ENCODE measurements at regions not wholly inside any gene's neighbourhood (a gene's known extent, or its start where the extent isn't known, plus 50 kb on each side); places are given as distances from the start of the nearest gene placed in this dataset.

DNA sequence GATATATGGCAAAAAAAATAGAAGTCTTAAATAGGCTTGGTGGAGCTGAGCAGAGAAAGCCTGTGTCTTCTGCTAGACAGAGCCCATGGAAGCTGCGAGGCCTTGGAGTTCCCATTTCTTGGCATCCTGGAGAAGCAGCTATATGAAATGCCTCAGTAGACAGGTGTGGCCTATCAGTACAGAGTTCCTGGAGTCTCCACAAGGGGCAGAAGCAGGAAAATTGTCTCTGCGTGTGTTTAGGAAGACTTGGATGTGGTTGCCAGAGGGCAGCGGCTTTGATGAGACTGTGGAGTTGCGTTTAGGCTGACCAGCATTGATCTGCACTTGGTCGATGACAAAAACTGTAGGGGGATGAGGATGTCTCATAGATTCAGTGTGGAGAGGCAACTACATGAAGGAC, 334.5 kb upstream of the SEL1L start:
- CTCF ChIA-PET = no interaction called here
- Histone ChIP-seq H3K27me3 (ENCODE audit: control insufficient read depth, insufficient read depth, low read length) (no peaks in the 10 kb centered on the region), H3K4me3 (ENCODE audit: low read depth in 2 of 2, low read length in 2 of 2) (no peak overlapping the region), H3K9me3 (ENCODE audit: control insufficient read depth, insufficient read depth, low read depth, low read length) (no peaks in the 10 kb centered on the region), H3K27ac (ENCODE audit: low read length) (no peak overlapping the region), H3K36me3 (ENCODE audit: control insufficient read depth, insufficient read depth, low read length) (no peaks in the 10 kb centered on the region), H3K4me1 (ENCODE audit: control insufficient read depth, insufficient read depth, low read length) (no peaks in the 10 kb centered on the region)
- DNase-seq (ENCODE audit: low read depth, low spot score) (no peak), ATAC-seq (no peak)
- BruUV-seq (replicated peaks) = no TSS peak
- in situ Hi-C loops (cut with HindIII; ENCODE audit: low pct_unique_long_range_greater_than_20kb, low sequenced_read_pairs) = no loop called here
- POLR2A ChIA-PET = interaction anchor here (0.7 kb wide), 1 partner anchor 303 kb away, joined by 6 read pairs; no protein-coding TSS in a partner anchor
- no peak for TF ChIP-seq TCF7L2 (IDR thresholded peaks at IDR 0.05; ENCODE audit: low read depth, low read length)
- TF ChIP-seq SIN3A (IDR thresholded peaks at IDR 0.05; ENCODE audit: borderline replicate concordance, insufficient read depth, low read depth, low read length) = no peak
- intact Hi-C loops (cut with micrococcal nuclease; ENCODE audit: unreplicated experiment) = no loop called here

DNA sequence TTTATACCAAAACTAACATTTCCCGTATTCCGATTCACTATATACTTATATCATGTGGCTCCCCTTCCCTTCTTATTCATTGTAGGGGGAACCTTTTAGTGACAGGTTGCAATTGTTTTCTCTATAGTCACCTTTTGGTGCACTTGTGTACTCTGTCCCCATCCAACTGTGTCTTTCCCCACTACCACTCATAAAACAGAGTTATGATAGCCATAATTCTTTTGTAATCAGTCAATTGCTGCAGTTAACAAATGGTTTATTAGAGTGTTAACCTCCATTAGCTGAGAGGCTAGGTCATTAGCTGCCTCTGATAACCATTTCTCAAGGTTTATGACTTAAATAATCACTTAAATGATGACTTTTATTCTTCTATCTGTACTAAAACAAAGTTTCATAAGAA, 338.1 kb upstream of the SEL1L start:
- POLR2A ChIA-PET = no interaction called here
- no peak for ATAC-seq
- H3K9me3 ChIP-seq (ENCODE audit: control insufficient read depth, insufficient read depth, low read depth, low read length) = no peaks in the 10 kb centered on the region
- H3K27me3 ChIP-seq (ENCODE audit: control insufficient read depth, insufficient read depth, low read length) = no peaks in the 10 kb centered on the region
- BruUV-seq (replicated peaks) = no TSS peak
- H3K4me1 ChIP-seq (ENCODE audit: control insufficient read depth, insufficient read depth, low read length) = no peaks in the 10 kb centered on the region
- no peak overlapping the region for H3K27ac ChIP-seq (ENCODE audit: low read length)
- H3K4me3 ChIP-seq (ENCODE audit: low read depth in 2 of 2, low read length in 2 of 2) = no peak overlapping the region
- no peak for DNase-seq (ENCODE audit: low read depth, low spot score)
- intact Hi-C loops (cut with micrococcal nuclease; ENCODE audit: unreplicated experiment) = no loop called here
- in situ Hi-C loops (cut with HindIII; ENCODE audit: low pct_unique_long_range_greater_than_20kb, low sequenced_read_pairs) = no loop called here
- CTCF ChIA-PET = no interaction called here
- TF ChIP-seq, protein P1, sequence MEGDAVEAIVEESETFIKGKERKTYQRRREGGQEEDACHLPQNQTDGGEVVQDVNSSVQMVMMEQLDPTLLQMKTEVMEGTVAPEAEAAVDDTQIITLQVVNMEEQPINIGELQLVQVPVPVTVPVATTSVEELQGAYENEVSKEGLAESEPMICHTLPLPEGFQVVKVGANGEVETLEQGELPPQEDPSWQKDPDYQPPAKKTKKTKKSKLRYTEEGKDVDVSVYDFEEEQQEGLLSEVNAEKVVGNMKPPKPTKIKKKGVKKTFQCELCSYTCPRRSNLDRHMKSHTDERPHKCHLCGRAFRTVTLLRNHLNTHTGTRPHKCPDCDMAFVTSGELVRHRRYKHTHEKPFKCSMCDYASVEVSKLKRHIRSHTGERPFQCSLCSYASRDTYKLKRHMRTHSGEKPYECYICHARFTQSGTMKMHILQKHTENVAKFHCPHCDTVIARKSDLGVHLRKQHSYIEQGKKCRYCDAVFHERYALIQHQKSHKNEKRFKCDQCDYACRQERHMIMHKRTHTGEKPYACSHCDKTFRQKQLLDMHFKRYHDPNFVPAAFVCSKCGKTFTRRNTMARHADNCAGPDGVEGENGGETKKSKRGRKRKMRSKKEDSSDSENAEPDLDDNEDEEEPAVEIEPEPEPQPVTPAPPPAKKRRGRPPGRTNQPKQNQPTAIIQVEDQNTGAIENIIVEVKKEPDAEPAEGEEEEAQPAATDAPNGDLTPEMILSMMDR (IDR thresholded peaks at IDR 0.05) = no peak
- TF ChIP-seq POLR2AphosphoS5 (IDR thresholded peaks at IDR 0.05; ENCODE audit: low read depth, low read length) = no peak
- TF ChIP-seq, protein P2, sequence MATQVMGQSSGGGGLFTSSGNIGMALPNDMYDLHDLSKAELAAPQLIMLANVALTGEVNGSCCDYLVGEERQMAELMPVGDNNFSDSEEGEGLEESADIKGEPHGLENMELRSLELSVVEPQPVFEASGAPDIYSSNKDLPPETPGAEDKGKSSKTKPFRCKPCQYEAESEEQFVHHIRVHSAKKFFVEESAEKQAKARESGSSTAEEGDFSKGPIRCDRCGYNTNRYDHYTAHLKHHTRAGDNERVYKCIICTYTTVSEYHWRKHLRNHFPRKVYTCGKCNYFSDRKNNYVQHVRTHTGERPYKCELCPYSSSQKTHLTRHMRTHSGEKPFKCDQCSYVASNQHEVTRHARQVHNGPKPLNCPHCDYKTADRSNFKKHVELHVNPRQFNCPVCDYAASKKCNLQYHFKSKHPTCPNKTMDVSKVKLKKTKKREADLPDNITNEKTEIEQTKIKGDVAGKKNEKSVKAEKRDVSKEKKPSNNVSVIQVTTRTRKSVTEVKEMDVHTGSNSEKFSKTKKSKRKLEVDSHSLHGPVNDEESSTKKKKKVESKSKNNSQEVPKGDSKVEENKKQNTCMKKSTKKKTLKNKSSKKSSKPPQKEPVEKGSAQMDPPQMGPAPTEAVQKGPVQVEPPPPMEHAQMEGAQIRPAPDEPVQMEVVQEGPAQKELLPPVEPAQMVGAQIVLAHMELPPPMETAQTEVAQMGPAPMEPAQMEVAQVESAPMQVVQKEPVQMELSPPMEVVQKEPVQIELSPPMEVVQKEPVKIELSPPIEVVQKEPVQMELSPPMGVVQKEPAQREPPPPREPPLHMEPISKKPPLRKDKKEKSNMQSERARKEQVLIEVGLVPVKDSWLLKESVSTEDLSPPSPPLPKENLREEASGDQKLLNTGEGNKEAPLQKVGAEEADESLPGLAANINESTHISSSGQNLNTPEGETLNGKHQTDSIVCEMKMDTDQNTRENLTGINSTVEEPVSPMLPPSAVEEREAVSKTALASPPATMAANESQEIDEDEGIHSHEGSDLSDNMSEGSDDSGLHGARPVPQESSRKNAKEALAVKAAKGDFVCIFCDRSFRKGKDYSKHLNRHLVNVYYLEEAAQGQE (IDR thresholded peaks at IDR 0.05; ENCODE audit: insufficient read depth in 1 of 2, low read depth in 2 of 2, low read length in 1 of 2) = no peak
- no peak for TF ChIP-seq TCF7L2 (IDR thresholded peaks at IDR 0.05; ENCODE audit: low read depth, low read length)
- TF ChIP-seq SIN3A (IDR thresholded peaks at IDR 0.05; ENCODE audit: borderline replicate concordance, insufficient read depth, low read depth, low read length) = no peak
- no peaks in the 10 kb centered on the region for H3K36me3 ChIP-seq (ENCODE audit: control insufficient read depth, insufficient read depth, low read length)

DNA sequence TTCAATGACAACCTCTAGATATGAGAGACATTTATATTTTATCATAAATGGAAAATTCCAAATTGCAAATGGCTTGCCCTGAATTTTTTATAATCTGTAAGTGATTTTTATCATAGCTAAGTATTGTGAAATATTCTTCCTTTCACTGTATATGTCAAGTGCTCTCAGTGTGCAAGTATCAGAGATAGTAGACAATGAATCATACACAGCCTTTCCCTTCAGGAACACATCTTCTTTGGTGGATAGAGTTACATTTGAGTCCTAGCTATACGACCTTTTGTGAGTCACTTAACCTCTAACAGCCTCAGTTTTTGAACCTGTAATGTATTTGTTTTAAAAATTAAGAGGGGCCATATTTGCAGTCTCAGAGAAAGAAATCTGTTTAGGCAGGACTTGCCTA, 350.7 kb upstream of the SEL1L start:
- H3K9me3 ChIP-seq (ENCODE audit: control insufficient read depth, insufficient read depth, low read depth, low read length) = no peaks in the 10 kb centered on the region
- BruUV-seq (replicated peaks) = no TSS peak
- no peak for TF ChIP-seq TCF7L2 (IDR thresholded peaks at IDR 0.05; ENCODE audit: low read depth, low read length)
- ChIA-PET CTCF (no interaction called here), POLR2A (no interaction called here)
- ATAC-seq (no peak), DNase-seq (ENCODE audit: low read depth, low spot score) (no peak)
- intact Hi-C loops (cut with micrococcal nuclease; ENCODE audit: unreplicated experiment) (no loop called here), in situ Hi-C loops (cut with HindIII; ENCODE audit: low pct_unique_long_range_greater_than_20kb, low sequenced_read_pairs) (no loop called here)
- no peaks in the 10 kb centered on the region for H3K4me1 ChIP-seq (ENCODE audit: control insufficient read depth, insufficient read depth, low read length)
- no peaks in the 10 kb centered on the region for H3K36me3 ChIP-seq (ENCODE audit: control insufficient read depth, insufficient read depth, low read length)
- no peak overlapping the region for H3K4me3 ChIP-seq (ENCODE audit: low read depth in 2 of 2, low read length in 2 of 2)
- H3K27me3 ChIP-seq (ENCODE audit: control insufficient read depth, insufficient read depth, low read length) = no peaks in the 10 kb centered on the region
- no peak overlapping the region for H3K27ac ChIP-seq (ENCODE audit: low read length)
